Bronchial epithelial cell (primary cell): ENCODE measurements at regions not wholly inside any gene's neighbourhood (a gene's known extent, or its start where the extent isn't known, plus 50 kb on each side); places are given as distances from the start of the nearest gene placed in this dataset.

Source experiments
- DNase-seq: peaks from one replicate; pipeline ENCODE4 v3.0.0-alpha.2; 2010; ENCODE audit warnings: low read depth
- FAIRE-seq: peaks from 2 replicates; lab custom pipeline; 2011; peaks lifted over from hg19 to GRCh38; lab: Jason Lieb, UNC
- H3K27me3 ChIP-seq: 2 replicates; pipeline ENCODE4 v1.5.1; 2011; ENCODE audit warnings: low read length; ENCODE audit not compliant: control insufficient read depth, insufficient read depth
- H3K36me3 ChIP-seq: 2 replicates; pipeline ENCODE4 v1.5.1; 2011; ENCODE audit warnings: low read length; ENCODE audit not compliant: control insufficient read depth, insufficient read depth
- H3K4me3 ChIP-seq: 2 replicates; pipeline ENCODE4 v1.5.1; 2011; ENCODE audit warnings: mild to moderate bottlenecking, low read depth, low read length, control low read depth
- TF ChIP-seq, protein P1 (sequence below): IDR thresholded peaks from 2 replicates; pipeline ENCODE4 v1.5.1; 2011; ENCODE audit warnings: mild to moderate bottlenecking, moderate library complexity, low read length, control low read depth, inconsistent platforms; ENCODE audit not compliant: insufficient read depth, severe bottlenecking

DNA sequence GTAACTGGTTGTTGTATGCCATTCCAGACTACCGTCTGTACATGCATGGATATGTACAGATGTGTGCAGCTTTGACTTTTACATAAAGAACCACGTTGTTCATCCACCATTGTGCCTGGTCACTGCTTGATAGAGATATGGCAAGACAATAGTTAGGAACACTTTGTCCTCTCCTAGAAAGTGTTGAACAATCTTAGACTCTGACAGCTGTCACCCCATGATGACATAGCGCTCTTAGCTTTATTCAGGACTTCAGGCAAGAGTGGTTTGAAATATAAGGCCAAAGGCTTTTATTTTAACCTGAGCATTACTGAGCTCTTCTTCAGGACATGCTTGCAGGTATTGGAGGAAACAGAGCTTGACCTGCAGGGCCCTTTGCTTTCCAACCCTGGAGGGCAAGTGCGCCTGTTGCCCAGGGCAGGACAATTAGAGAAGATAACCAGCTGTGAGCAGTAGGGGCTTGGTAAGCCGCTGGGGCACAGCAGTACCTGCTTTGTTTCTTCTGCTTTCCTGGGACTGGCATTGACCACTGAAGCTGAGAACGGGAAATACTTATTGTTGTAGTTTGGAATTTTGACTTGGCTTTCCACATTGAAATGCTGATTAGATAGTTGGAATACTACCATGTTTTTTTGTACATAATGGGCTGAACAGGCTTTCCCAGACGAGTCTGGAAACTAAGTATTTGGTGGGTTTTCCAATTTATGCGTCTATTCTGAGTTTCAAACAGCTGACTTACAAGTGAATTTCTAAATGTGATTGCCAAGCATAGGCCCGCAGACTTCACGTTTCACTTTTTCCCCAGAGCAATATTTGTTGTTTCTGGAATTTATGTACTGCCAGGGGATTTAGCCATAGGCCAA lies 51.1 kb downstream of the GARRE1 start:
- TF ChIP-seq, protein P1, sequence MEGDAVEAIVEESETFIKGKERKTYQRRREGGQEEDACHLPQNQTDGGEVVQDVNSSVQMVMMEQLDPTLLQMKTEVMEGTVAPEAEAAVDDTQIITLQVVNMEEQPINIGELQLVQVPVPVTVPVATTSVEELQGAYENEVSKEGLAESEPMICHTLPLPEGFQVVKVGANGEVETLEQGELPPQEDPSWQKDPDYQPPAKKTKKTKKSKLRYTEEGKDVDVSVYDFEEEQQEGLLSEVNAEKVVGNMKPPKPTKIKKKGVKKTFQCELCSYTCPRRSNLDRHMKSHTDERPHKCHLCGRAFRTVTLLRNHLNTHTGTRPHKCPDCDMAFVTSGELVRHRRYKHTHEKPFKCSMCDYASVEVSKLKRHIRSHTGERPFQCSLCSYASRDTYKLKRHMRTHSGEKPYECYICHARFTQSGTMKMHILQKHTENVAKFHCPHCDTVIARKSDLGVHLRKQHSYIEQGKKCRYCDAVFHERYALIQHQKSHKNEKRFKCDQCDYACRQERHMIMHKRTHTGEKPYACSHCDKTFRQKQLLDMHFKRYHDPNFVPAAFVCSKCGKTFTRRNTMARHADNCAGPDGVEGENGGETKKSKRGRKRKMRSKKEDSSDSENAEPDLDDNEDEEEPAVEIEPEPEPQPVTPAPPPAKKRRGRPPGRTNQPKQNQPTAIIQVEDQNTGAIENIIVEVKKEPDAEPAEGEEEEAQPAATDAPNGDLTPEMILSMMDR = no peak
- FAIRE-seq = no peak
- peaks cover under 1% of the 10 kb centered on the region for H3K36me3 ChIP-seq
- no peak overlapping the region for H3K4me3 ChIP-seq
- H3K27me3 ChIP-seq = no peaks in the 10 kb centered on the region
- no peak for DNase-seq

DNA sequence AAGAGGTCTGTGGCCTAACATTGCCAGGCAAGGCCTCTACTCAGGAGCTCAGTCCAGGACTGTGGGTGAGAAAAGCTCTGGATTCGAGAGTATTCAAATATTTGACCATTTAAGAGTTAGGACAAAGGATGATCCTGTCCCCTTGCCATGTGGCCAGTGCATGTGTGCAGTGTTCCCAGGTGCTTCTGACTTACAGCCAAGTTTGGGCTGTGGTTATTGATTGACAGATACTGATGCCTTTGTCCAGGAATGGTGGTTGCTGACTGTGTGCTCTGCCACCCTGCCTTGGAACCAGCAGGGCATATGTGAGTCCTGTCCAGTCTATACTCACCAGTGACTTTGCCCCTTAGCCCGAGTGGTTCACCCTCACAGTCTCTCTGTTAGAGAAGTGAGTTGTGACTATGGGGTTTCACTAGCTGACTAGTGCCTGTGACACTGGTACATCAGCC lies 51.9 kb downstream of the GARRE1 start:
- H3K36me3 ChIP-seq = no peaks in the 10 kb centered on the region
- TF ChIP-seq, protein P1 = no peak
- FAIRE-seq (no peak), DNase-seq (no peak)
- H3K27me3 ChIP-seq = no peaks in the 10 kb centered on the region
- no peak overlapping the region for H3K4me3 ChIP-seq

DNA sequence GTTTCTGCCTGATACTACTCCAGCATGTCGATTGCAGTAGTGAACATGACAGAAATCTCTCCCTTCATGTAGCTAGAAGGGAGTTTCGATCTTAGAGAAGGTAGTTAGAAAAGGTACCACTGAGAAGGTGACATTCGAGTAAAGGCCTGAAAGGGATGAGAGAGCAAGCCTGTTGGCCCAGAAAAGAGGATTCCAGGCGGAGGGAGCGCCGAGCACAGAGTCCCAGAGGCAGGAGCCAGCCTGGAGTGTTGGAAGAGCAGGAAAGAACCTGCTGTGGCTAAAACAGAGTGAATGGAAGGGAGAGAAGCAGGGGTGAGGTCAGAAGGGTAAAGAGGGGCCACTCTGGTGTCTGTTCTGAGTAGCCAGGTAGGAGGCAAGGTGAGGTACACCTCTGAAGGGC lies 52.5 kb downstream of the GARRE1 start:
- TF ChIP-seq, protein P1 = no peak
- FAIRE-seq (no peak), DNase-seq (no peak)
- H3K4me3 ChIP-seq = no peak overlapping the region
- no peaks in the 10 kb centered on the region for H3K36me3 ChIP-seq
- H3K27me3 ChIP-seq = no peaks in the 10 kb centered on the region

DNA sequence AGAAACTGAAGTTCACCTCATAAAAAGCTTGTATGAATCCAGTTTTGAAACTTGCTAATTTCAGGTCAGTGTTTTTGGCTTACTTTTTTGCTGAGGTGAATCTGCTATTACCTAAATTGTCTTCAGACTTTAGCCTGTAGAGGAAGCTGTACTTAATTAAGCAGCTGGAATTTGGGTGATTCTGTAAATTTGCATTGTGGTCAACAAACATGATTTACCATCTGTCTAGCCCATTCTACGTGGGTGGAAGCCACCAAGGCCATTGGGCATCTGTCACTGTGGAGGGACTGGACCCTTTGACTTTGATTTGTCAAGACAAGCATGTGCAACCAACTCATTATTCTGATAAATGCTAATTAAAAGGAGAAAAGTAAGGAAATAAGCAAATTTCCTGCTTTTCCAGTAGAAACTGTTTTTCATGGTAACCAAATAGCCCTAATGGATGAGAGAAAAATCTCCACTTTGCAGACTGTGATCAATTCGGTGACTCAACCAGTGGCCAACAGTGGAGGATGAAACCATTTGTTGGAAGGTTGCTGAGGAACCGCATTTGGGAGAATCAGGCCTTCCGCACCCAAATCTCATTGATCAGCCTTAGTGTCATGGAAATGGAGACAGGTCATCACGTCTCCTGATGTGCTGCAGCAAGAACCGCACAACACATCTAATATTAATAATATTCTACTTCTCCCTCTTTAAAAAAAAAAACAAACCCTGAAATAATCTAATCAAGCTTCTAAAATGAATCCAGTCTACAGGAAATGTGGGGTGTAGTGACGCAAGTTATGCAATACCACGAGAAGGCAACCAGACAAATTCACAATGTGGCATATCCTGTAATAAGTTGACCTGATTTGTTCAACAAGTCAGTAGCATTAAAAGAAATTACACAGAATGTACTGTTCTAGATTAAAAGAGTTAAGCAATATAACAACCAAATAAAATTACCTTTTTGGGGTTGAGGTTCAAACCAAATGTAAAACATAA lies 54.3 kb downstream of the GARRE1 start:
- Histone ChIP-seq H3K36me3 (no peaks in the 10 kb centered on the region), H3K27me3 (no peaks in the 10 kb centered on the region), H3K4me3 (no peak overlapping the region)
- DNase-seq = no peak
- TF ChIP-seq, protein P1 = no peak
- no peak for FAIRE-seq

DNA sequence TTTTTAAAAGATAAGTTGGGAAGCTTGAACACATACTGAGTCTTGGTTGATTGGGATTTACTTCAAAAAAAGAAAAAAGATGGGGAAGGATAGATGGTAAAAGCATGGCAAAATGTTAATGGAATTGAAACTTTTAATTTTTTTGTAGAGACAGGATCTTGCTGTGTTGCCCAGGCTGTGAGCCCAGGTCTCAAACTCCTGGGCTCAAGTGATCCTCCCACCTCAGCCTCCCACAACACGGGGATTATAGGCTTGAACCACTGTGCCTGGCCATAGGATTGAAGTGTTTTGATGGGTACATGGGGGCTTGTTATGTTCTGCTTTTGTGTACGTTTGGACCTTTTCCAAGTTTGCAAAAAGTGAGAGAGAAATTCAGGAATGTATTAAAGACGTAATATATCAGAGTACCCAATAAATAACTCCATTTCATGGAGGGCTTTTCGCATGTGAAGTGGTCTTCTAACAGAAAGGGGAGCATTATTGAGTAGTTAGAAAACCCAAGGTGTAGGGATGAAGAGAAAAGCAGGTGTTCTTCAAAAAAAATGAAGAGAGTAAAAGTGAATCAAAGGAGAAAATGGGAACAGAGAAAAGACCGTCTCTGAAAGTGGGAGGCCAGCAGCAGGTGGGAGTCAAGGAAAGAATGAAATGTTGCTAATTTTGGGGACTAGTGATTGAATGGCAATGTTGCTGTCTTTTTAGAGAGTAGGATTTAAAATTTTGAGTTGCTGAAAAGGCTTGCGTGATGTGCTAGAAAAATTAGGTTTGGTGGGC lies 55.2 kb downstream of the GARRE1 start:
- no peak for DNase-seq
- Histone ChIP-seq H3K36me3 (no peaks in the 10 kb centered on the region), H3K4me3 (no peak overlapping the region), H3K27me3 (no peaks in the 10 kb centered on the region)
- FAIRE-seq = no peak
- TF ChIP-seq, protein P1 = no peak
